ENCODE measurements at regions not wholly inside any gene's neighbourhood (a gene's known extent, or its start where the extent isn't known, plus 50 kb on each side); places are given as distances from the start of the nearest gene placed in this dataset.
A peak's percentile ranks its signal among the peaks of the same experiment; 100 is the strongest.

DNA sequence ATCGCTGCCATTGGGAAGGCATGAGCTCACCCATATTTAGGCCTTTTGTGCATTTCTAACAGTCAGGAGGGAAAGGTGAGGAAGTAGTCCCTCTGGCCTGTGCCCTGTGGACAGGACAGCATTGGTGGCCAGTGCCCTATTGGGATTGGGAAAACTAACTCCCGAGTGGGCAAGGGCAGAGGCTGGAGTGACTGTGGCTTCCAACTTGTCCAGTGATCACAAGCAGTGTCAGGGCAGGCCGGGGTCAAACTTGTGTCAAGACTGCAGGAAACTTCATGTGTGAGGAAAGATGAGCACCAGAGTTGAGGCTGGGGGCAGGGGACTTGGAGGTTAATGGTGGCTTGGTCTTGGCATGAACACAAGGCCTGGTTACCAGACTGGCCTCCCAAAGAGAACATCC is 286.2 kb upstream of the FAM47C start:
- TF ChIP-seq, protein P1, sequence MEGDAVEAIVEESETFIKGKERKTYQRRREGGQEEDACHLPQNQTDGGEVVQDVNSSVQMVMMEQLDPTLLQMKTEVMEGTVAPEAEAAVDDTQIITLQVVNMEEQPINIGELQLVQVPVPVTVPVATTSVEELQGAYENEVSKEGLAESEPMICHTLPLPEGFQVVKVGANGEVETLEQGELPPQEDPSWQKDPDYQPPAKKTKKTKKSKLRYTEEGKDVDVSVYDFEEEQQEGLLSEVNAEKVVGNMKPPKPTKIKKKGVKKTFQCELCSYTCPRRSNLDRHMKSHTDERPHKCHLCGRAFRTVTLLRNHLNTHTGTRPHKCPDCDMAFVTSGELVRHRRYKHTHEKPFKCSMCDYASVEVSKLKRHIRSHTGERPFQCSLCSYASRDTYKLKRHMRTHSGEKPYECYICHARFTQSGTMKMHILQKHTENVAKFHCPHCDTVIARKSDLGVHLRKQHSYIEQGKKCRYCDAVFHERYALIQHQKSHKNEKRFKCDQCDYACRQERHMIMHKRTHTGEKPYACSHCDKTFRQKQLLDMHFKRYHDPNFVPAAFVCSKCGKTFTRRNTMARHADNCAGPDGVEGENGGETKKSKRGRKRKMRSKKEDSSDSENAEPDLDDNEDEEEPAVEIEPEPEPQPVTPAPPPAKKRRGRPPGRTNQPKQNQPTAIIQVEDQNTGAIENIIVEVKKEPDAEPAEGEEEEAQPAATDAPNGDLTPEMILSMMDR (IDR thresholded peaks at IDR 0.05; ENCODE audit: control extremely low read depth, extremely low read depth) = no peak
- H3K27ac ChIP-seq (ENCODE audit: low read depth in 1 of 2, low read length in 1 of 2) = no peak overlapping the region
- H3K4me1 ChIP-seq (ENCODE audit: control insufficient read depth in 5 of 5, insufficient read depth in 5 of 5, low read length in 5 of 5) = no peaks in the 10 kb centered on the region

DNA sequence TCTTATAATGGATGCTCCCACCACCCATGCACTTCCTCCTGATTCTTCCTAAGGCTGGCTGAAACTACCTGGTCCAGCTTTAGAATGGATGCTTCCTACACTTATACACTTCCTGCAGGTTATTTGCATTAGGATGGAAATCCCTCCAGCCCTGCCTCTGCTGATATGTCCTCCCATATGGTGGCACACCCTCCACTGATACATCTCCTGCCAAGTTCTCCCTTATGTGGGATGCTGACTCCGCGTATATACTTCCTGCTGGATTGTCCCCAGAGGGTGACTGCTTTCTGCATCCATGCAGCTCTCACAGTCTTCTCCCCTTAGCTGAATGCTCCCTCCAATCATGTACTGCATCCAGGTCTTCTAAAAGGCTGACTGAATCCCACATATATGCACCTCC is 254.6 kb upstream of the FAM47C start:
- Histone ChIP-seq H3K27me3 (ENCODE audit: control insufficient read depth in 3 of 3, insufficient read depth in 3 of 3, low read length in 2 of 3) (peaks cover 3 to 7% (median 5%) of the 10 kb centered on the region in 3 donors), H3K4me1 (ENCODE audit: control insufficient read depth in 5 of 5, insufficient read depth in 5 of 5, low read length in 5 of 5) (no peaks in the 10 kb centered on the region), H3K9ac (ENCODE audit: insufficient read depth in 1 of 2, low read length in 2 of 2) (no peak overlapping the region), H3K27ac (ENCODE audit: low read depth in 1 of 2, low read length in 1 of 2) (no peak overlapping the region), H3K9me3 (ENCODE audit: control insufficient read depth in 4 of 4, insufficient read depth in 3 of 4, low read length in 3 of 4) (peaks cover 0 to 7% (median 0%) of the 10 kb centered on the region in 4 donors), H3K36me3 (ENCODE audit: control insufficient read depth in 4 of 4, insufficient read depth in 4 of 4, low read length in 4 of 4) (no peaks in the 10 kb centered on the region), H3K4me3 (no peak overlapping the region)
- ATAC-seq (ENCODE audit: insufficient read depth, low FRiP score) = no peak
- no peak for DNase-seq
- 73 to 96% methylated on average over 2 of the region's 2 CpGs for WGBS, 2 donors
- TF ChIP-seq, protein P1 (IDR thresholded peaks at IDR 0.05; ENCODE audit: control extremely low read depth, extremely low read depth) = no peak

More for the DNA sequence above, 286.2 kb upstream of the FAM47C start:
- Histone ChIP-seq H3K36me3 (ENCODE audit: control insufficient read depth in 4 of 4, insufficient read depth in 4 of 4, low read length in 4 of 4) (no peaks in the 10 kb centered on the region), H3K9ac (ENCODE audit: insufficient read depth in 1 of 2, low read length in 2 of 2) (no peak overlapping the region), H3K4me3 (no peak overlapping the region), H3K9me3 (ENCODE audit: control insufficient read depth in 4 of 4, insufficient read depth in 3 of 4, low read length in 3 of 4) (peaks cover 0 to 2% (median 0%) of the 10 kb centered on the region in 4 donors), H3K27me3 (ENCODE audit: control insufficient read depth in 3 of 3, insufficient read depth in 3 of 3, low read length in 2 of 3) (peaks cover 0 to 12% (median 0%) of the 10 kb centered on the region in 3 donors)
- DNase-seq (no peak), ATAC-seq (ENCODE audit: insufficient read depth, low FRiP score) (no peak)
- WGBS, 2 donors = 69 to 81% methylated on average over 3 of the region's 3 CpGs

DNA sequence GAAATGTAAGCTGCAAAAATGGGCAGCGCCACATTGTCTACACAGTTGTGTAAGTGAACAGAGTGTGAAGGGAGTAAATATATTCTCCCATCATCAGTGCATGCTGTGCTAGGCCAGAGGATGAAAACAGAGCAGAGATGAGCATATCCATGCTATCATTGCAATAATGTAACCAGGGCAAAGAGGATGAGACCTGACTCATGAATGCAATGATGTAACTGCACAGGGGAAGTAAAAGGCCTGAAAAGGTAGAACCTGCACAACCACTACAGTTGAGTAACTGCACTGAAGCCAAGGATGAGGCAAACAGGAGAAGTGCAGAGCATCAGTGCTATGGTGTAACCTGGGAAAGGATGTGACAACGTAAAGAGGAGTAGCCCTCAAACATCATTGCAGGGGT is 220.4 kb upstream of the FAM47C start:
- no peak overlapping the region for H3K9ac ChIP-seq (ENCODE audit: insufficient read depth in 1 of 2, low read length in 2 of 2)
- H3K4me3 ChIP-seq = no peak overlapping the region
- peaks cover 0 to 3% (median 0%) of the 10 kb centered on the region in 5 donors for H3K4me1 ChIP-seq (ENCODE audit: control insufficient read depth in 5 of 5, insufficient read depth in 5 of 5, low read length in 5 of 5)
- TF ChIP-seq, protein P1 (IDR thresholded peaks at IDR 0.05; ENCODE audit: control extremely low read depth, extremely low read depth) = no peak
- no peak overlapping the region for H3K27ac ChIP-seq (ENCODE audit: low read depth in 1 of 2, low read length in 1 of 2)
- H3K9me3 ChIP-seq (ENCODE audit: control insufficient read depth in 4 of 4, insufficient read depth in 3 of 4, low read length in 3 of 4) = no peaks in the 10 kb centered on the region
- 79 to 91% methylated on average over 2 of the region's 2 CpGs for WGBS, 2 donors
- no peak for ATAC-seq (ENCODE audit: insufficient read depth, low FRiP score)
- H3K27me3 ChIP-seq (ENCODE audit: control insufficient read depth in 3 of 3, insufficient read depth in 3 of 3, low read length in 2 of 3) = peaks cover 0 to 13% (median 2%) of the 10 kb centered on the region in 3 donors
- no peaks in the 10 kb centered on the region for H3K36me3 ChIP-seq (ENCODE audit: control insufficient read depth in 4 of 4, insufficient read depth in 4 of 4, low read length in 4 of 4)
- no peak for DNase-seq

DNA sequence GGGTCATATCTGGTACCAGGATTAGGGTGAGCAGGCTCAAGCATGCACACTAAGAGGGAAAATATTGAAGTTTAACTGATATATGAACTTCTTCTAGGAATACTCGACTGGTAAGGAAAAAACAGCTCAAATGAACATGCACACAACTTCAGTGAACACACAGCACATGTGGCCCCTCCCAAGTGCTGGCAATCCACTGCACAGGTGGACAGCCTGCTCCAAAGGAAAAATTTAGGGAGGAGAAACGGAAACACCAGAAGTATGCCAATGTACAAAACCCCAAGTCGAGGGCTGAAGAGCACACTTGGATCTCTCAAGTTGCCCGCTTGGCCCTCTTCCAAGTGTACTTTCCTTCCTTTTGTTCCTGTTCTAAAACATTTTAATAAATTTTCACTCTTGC is 205.0 kb upstream of the FAM47C start:
- TF ChIP-seq, protein P1 (IDR thresholded peaks at IDR 0.05; ENCODE audit: control extremely low read depth, extremely low read depth) = no peak
- 52 to 88% methylated on average over 4 of the region's 4 CpGs for WGBS, 2 donors
- ATAC-seq (ENCODE audit: insufficient read depth, low FRiP score) (no peak), DNase-seq (peak in 1 of 3 donors; percentile 11)
- Histone ChIP-seq H3K27ac (ENCODE audit: low read depth in 1 of 2, low read length in 1 of 2) (no peak overlapping the region), H3K9me3 (ENCODE audit: control insufficient read depth in 4 of 4, insufficient read depth in 3 of 4, low read length in 3 of 4) (no peaks in the 10 kb centered on the region), H3K27me3 (ENCODE audit: control insufficient read depth in 3 of 3, insufficient read depth in 3 of 3, low read length in 2 of 3) (peaks cover 0 to 10% (median 8%) of the 10 kb centered on the region in 3 donors), H3K36me3 (ENCODE audit: control insufficient read depth in 4 of 4, insufficient read depth in 4 of 4, low read length in 4 of 4) (no peaks in the 10 kb centered on the region), H3K4me3 (no peak overlapping the region), H3K9ac (ENCODE audit: insufficient read depth in 1 of 2, low read length in 2 of 2) (no peak overlapping the region), H3K4me1 (ENCODE audit: control insufficient read depth in 5 of 5, insufficient read depth in 5 of 5, low read length in 5 of 5) (no peaks in the 10 kb centered on the region)
